GM10248 (cell line): ENCODE measurements at regions not wholly inside any gene's neighbourhood (a gene's known extent, or its start where the extent isn't known, plus 50 kb on each side); places are given as distances from the start of the nearest gene placed in this dataset.

ENCODE experiments used
- CTCF ChIA-PET: fragments of 300-600 bp; sonication (Branson Sonifier 250); formaldehyde crosslinking; extraction: SDS; loops from one replicate; lab custom pipeline; 2021; ENCODE audit warnings: antibody characterized with exemption; lab: Yijun Ruan, JAX
- POLR2A ChIA-PET: fragments of 350-650 bp; sonication (Branson Sonifier 250); formaldehyde crosslinking; extraction: SDS; loops from one replicate; lab custom pipeline; 2020; ENCODE audit warnings: antibody characterized with exemption; lab: Yijun Ruan, JAX
- DNase-seq: peaks from one replicate; pipeline ENCODE4 v3.0.0; 2012; ENCODE audit errors: extremely low spot score
- TF ChIP-seq, protein P1 (sequence below): IDR thresholded peaks from 2 replicates; pipeline ENCODE4 v1.5.1; 2012; ENCODE audit warnings: mild to moderate bottlenecking, low read depth; ENCODE audit errors: extremely low read depth, missing control alignments, control extremely low read depth

DNA sequence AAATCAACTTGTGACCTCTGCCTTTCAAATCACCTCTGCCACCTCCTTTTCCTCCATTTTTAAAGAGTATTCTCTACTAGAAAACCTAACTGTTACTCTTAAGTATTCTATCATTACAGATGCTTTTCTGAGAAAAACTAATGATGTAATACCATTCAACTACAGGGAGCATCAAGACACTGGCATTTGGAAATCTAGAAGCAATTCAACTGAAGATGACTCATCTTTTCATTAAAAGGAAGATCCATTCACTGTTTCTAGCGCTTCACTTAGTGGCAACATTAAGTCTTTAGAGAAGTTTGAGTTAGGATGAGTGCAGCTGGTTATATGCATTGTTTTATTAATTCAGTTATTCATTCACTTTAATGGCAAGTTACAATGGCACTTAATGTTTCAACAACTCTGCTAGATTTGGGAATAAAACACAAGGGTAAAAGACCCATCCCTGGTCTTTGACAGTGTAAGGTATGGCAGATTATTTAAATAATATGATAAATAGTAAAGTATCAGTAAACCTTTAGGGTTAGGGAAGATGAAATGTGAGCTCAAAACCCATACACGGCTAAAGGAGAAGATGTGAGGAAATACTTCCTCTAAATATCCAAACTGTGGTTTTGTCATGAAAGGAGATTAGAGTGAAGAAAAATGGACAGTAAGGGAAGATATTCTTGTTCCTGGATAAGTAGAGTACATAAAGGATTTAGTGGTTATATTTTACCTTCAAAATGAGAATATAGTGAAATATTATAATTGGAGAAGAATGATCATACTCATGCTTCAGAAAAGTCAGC is 61.7 kb downstream of the KCNJ2 start:
- TF ChIP-seq, protein P1, sequence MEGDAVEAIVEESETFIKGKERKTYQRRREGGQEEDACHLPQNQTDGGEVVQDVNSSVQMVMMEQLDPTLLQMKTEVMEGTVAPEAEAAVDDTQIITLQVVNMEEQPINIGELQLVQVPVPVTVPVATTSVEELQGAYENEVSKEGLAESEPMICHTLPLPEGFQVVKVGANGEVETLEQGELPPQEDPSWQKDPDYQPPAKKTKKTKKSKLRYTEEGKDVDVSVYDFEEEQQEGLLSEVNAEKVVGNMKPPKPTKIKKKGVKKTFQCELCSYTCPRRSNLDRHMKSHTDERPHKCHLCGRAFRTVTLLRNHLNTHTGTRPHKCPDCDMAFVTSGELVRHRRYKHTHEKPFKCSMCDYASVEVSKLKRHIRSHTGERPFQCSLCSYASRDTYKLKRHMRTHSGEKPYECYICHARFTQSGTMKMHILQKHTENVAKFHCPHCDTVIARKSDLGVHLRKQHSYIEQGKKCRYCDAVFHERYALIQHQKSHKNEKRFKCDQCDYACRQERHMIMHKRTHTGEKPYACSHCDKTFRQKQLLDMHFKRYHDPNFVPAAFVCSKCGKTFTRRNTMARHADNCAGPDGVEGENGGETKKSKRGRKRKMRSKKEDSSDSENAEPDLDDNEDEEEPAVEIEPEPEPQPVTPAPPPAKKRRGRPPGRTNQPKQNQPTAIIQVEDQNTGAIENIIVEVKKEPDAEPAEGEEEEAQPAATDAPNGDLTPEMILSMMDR = no peak
- ChIA-PET CTCF (no interaction called here), POLR2A (no interaction called here)
- no peak for DNase-seq

DNA sequence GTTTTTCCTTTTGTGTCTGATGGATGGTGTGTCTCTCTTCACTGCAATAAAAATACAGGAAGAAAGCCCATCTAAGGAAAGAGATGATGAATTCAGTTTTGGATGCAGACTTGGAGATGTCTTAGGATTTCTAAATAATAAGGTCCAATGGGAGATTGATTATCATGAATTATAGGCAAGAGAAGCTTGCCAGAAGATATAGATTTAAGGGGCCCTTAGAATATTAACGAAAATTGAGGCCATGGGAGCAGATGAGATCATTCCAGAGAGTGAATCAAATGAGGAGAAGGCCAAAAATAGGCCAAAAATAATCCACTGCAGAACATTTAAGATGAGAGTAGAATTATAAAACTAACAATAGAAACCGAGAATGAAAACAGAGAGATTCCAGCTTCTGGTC is 63.1 kb downstream of the KCNJ2 start:
- TF ChIP-seq, protein P1 = no peak
- ChIA-PET POLR2A (no interaction called here), CTCF (no interaction called here)
- no peak for DNase-seq

DNA sequence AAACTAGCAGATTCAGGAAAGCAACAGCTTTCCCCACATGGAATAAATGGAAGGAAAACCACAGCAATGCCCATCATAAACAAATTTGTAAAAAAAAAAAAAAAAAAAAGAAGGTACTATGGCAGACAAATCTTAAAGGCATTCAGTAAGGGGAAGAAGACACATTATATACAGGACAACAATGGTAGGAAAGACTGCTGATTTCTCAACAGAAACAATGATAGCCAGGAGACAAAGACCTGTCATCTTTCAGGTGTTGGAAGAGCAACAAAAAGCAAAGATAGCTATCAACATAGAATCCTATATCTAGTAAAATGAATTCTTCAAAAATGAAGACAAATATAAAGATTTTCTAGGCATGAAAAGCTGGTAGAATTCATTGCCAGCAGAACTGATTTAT is 65.9 kb downstream of the KCNJ2 start:
- ChIA-PET POLR2A (no interaction called here), CTCF (interaction anchor here (1.1 kb wide), 1 partner anchor 15 kb away, joined by 3 read pairs; no protein-coding TSS in a partner anchor)
- DNase-seq = no peak
- TF ChIP-seq, protein P1 = no peak

DNA sequence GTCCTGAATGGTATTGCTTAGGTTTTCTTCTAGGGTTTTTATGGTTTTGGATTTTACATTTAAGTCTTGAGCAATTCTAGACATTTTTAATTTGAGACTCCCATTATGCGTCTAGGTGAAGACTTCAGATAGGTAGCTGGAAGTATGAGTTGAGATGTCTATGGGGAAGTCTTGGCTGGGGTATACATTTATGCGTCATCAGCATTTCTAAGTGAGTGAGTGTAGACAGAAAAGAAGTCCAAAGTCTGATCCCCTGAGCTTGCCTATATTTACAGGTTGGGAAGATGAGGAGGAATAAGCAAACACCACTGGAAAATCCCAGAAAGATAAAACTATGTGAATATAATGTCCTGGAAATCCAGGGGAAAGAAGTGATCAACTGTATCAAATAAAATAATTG is 68.9 kb downstream of the KCNJ2 start:
- CTCF ChIA-PET = interaction anchor here (1.5 to 1.9 kb wide), 2 partner anchors 10 to 18 kb away, joined by 3 to 5 read pairs; no protein-coding TSS in a partner anchor
- DNase-seq = no peak
- TF ChIP-seq, protein P1 = no peak
- POLR2A ChIA-PET = no interaction called here

DNA sequence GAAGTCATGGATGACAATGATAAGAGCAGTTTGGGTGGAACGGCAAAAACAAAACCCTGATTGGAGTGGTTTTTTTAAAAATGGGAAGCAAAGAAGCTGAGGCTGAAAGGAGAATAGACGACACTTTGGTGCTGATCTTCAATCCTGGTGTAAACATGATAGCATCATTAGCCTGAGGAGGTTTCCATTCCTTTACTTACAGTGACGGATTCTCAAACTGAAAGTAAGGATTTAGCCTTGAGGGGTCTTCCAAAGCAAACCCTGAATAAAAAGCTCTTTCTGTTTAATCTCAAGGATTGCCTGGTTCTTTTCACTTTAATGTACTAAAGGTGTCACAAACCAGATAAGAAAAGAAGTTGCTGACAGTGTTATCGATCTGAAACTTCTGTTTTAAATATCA is 69.3 kb downstream of the KCNJ2 start:
- CTCF ChIA-PET = interaction anchor here (1.0 to 1.9 kb wide), 3 partner anchors 10 to 19 kb away, joined by 3 to 5 read pairs (median 3); no protein-coding TSS in a partner anchor
- POLR2A ChIA-PET = no interaction called here
- TF ChIP-seq, protein P1 = no peak

DNA sequence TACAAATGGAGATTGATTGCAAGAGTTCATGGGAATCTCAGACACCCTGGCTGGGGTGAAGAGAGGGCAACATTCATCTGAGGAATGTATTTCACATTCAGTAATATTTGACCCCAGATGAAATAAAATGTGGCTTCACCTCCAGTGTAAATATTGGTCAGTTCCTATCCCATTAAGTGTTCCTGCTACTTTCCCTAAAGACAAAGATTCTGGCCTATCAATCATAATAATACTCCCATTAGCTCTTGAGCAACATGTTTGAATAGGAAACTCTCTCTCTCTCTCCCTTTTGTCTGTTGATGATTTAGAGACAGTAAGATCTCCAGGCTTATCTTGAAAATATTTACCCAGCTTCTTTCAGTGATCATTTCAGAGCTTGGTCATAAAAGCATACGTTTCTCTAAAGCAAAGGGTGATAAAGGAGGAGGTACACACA is 70.1 kb downstream of the KCNJ2 start:
- TF ChIP-seq, protein P1 = no peak
- CTCF ChIA-PET = interaction anchor here (1.0 to 1.9 kb wide), 3 partner anchors 11 to 19 kb away, joined by 3 to 5 read pairs (median 3); no protein-coding TSS in a partner anchor
- POLR2A ChIA-PET = no interaction called here
- DNase-seq = no peak

More for the DNA sequence above, 69.3 kb downstream of the KCNJ2 start:
- DNase-seq = no peak
